OCI-LY3 (cell line): ENCODE measurements at regions not wholly inside any gene's neighbourhood (a gene's known extent, or its start where the extent isn't known, plus 50 kb on each side); places are given as distances from the start of the nearest gene placed in this dataset.

Experiments used
- EZH2phosphoT487 ChIP-seq: fragments of 200-600 bp; shearing (Covaris generic); IDR thresholded peaks from 2 replicates; pipeline ENCODE4 v1.6.1; 2018; ENCODE audit warnings: antibody characterized with exemption, mixed run types, low read depth
- TF ChIP-seq, protein P1 (sequence below): fragments of 200-600, 300-600 bp; sonication (generic); IDR thresholded peaks from 2 replicates; pipeline ENCODE4 v1.5.1; 2014; ENCODE audit warnings: antibody characterized with exemption, low read length, low read depth

DNA sequence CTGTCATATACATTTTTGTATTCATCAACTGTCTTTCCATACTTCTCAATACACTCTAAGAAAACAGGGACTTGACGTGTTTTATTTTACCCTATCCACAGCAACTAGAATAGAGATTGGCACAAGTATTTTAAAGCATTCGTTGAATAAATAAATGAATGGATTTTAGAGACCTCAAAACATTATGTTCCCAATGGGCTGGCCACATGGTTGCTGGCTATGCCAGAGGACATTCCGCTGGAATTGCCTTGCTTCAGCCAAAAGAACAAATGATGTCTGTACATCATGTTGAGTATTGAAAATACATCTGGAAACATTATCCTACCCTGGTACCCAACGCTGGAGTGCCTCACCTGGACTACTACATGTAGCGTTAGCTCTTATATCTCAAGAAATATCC, 132.8 kb upstream of the RAP1B start:
- TF ChIP-seq, protein P1, sequence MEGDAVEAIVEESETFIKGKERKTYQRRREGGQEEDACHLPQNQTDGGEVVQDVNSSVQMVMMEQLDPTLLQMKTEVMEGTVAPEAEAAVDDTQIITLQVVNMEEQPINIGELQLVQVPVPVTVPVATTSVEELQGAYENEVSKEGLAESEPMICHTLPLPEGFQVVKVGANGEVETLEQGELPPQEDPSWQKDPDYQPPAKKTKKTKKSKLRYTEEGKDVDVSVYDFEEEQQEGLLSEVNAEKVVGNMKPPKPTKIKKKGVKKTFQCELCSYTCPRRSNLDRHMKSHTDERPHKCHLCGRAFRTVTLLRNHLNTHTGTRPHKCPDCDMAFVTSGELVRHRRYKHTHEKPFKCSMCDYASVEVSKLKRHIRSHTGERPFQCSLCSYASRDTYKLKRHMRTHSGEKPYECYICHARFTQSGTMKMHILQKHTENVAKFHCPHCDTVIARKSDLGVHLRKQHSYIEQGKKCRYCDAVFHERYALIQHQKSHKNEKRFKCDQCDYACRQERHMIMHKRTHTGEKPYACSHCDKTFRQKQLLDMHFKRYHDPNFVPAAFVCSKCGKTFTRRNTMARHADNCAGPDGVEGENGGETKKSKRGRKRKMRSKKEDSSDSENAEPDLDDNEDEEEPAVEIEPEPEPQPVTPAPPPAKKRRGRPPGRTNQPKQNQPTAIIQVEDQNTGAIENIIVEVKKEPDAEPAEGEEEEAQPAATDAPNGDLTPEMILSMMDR: no peak
- TF ChIP-seq EZH2phosphoT487: no peak
